SK-N-SH treated with all-trans-retinoic acid at 6 μM for 48 hours (cell line): ENCODE measurements at regions not wholly inside any gene's neighbourhood (a gene's known extent, or its start where the extent isn't known, plus 50 kb on each side); places are given as distances from the start of the nearest gene placed in this dataset.

ENCODE experiments used
- ARNTL ChIP-seq: fragments of 450-650 bp; formaldehyde crosslinking; IDR thresholded peaks from 2 replicates; pipeline ENCODE4 v1.5.0; 2020; ENCODE audit warnings: low read depth, mild to moderate bottlenecking, moderate library complexity, borderline replicate concordance
- CSDC2 ChIP-seq: fragments of 250-450 bp; sonication (Bioruptor Pico); IDR thresholded peaks from 2 replicates; pipeline ENCODE4 v1.5.0; 2020; ENCODE audit warnings: mild to moderate bottlenecking, moderate library complexity
- PPARA ChIP-seq: fragments of 250-450 bp; sonication (Bioruptor Pico); IDR thresholded peaks from 2 replicates; pipeline ENCODE4 v1.5.0; 2020; ENCODE audit warnings: mild to moderate bottlenecking, borderline replicate concordance
- RARB ChIP-seq: fragments of 250-450 bp; sonication (Bioruptor Pico); IDR thresholded peaks from 2 replicates; pipeline ENCODE4 v1.8.0; 2021; ENCODE audit warnings: mild to moderate bottlenecking, moderate library complexity

GRCh38 chr2:183269956-183270355 lies 145.7 kb downstream of the NUP35 start:
- no peak for TF ChIP-seq CSDC2 (CRISPR knock-in tag)
- TF ChIP-seq ARNTL (CRISPR knock-in tag) = no peak
- no peak for TF ChIP-seq PPARA (CRISPR knock-in tag)
- TF ChIP-seq RARB (CRISPR knock-in tag) = no peak
